G401 (cell line): ENCODE measurements at regions not wholly inside any gene's neighbourhood (a gene's known extent, or its start where the extent isn't known, plus 50 kb on each side); places are given as distances from the start of the nearest gene placed in this dataset.

Experiments
- DNase-seq: peaks from one replicate; pipeline ENCODE4 v3.0.0-alpha.2; 2015; ENCODE audit warnings: low spot score
- in situ Hi-C: cut with HindIII; loops from 2 replicates; pipeline ENCODE4 v1.10.0; 2016; ENCODE audit warnings: low sequenced_read_pairs, mixed read lengths

- DNase-seq, result no peak
- in situ Hi-C loops, result no loop called here
Measured at GRCh38 chr10:71152043-71152442, 60.3 kb upstream of the UNC5B start.

- DNase-seq, result no peak
- in situ Hi-C loops, result no loop called here
Measured at GRCh38 chr10:71156436-71156835, 55.9 kb upstream of the UNC5B start.

GRCh38 chr10:71157435-71157834 is 54.9 kb upstream of the UNC5B start:
- no peak for DNase-seq
- in situ Hi-C loops, result no loop called here

- in situ Hi-C loops, result no loop called here
- peak; percentile 65 for DNase-seq
Measured at GRCh38 chr10:71158251-71158650, 54.1 kb upstream of the UNC5B start.

- DNase-seq, result peak; percentile 51
- in situ Hi-C loops, result no loop called here
Measured at GRCh38 chr10:71158902-71159301, 53.5 kb upstream of the UNC5B start.

- DNase-seq, result no peak
- in situ Hi-C loops, result no loop called here
Measured at GRCh38 chr10:71159892-71160291, 52.5 kb upstream of the UNC5B start.

GRCh38 chr10:71161425-71161824 is 50.9 kb upstream of the UNC5B start:
- DNase-seq, result no peak
- in situ Hi-C loops, result no loop called here
